HUES6 (cell line): ENCODE measurements at regions not wholly inside any gene's neighbourhood (a gene's known extent, or its start where the extent isn't known, plus 50 kb on each side); places are given as distances from the start of the nearest gene placed in this dataset.

ENCODE experiments used
- H3K27ac ChIP-seq: 2 replicates; pipeline ENCODE4 v1.7.0; 2013; ENCODE audit warnings: low read depth, mild to moderate bottlenecking, low read length, inconsistent platforms
- H3K27me3 ChIP-seq: 2 replicates; pipeline ENCODE4 v1.6.1; 2013; ENCODE audit warnings: low read length; ENCODE audit not compliant: control insufficient read depth, insufficient read depth
- H3K36me3 ChIP-seq: 2 replicates; pipeline ENCODE4 v1.6.1; 2013; ENCODE audit warnings: low read length; ENCODE audit not compliant: control insufficient read depth, insufficient read depth
- H3K4me1 ChIP-seq: 2 replicates; pipeline ENCODE4 v1.6.1; 2013; ENCODE audit warnings: low read length; ENCODE audit not compliant: control insufficient read depth, insufficient read depth
- H3K4me3 ChIP-seq: 2 replicates; pipeline ENCODE4 v1.5.1; 2013; ENCODE audit warnings: low read depth, low read length
- H3K9ac ChIP-seq: one replicate; pipeline ENCODE4 v1.6.1; 2013; ENCODE audit warnings: mild to moderate bottlenecking, low read length
- H3K9me3 ChIP-seq: 2 replicates; pipeline ENCODE4 v1.6.1; 2013; ENCODE audit warnings: low read depth, low read length; ENCODE audit not compliant: control insufficient read depth, insufficient read depth

- H3K4me1 ChIP-seq = no peaks in the 10 kb centered on the region
- no peaks in the 10 kb centered on the region for H3K27me3 ChIP-seq
- no peak overlapping the region for H3K27ac ChIP-seq
- no peak overlapping the region for H3K9ac ChIP-seq
- no peaks in the 10 kb centered on the region for H3K9me3 ChIP-seq
- no peak overlapping the region for H3K4me3 ChIP-seq
- H3K36me3 ChIP-seq = no peaks in the 10 kb centered on the region
Measured at GRCh38 chr1:172926070-172926469, 124.7 kb downstream of the TNFSF18 start.

GRCh38 chr1:172928412-172928811 is 122.3 kb downstream of the TNFSF18 start:
- Histone ChIP-seq H3K4me1 (no peaks in the 10 kb centered on the region), H3K36me3 (no peaks in the 10 kb centered on the region), H3K9me3 (no peaks in the 10 kb centered on the region; the same call in 1 of the 2 replicates), H3K27ac (no peak overlapping the region), H3K9ac (no peak overlapping the region), H3K4me3 (no peak overlapping the region), H3K27me3 (no peaks in the 10 kb centered on the region)

- Histone ChIP-seq H3K36me3 (no peaks in the 10 kb centered on the region), H3K9me3 (no peaks in the 10 kb centered on the region; the same call in 1 of the 2 replicates), H3K4me1 (peaks cover 4% of the 10 kb centered on the region), H3K27me3 (no peaks in the 10 kb centered on the region), H3K4me3 (no peak overlapping the region), H3K9ac (no peak overlapping the region), H3K27ac (no peak overlapping the region)
Measured at GRCh38 chr1:172929006-172929405, 121.7 kb downstream of the TNFSF18 start.

GRCh38 chr1:172930142-172930541 is 120.6 kb downstream of the TNFSF18 start:
- Histone ChIP-seq H3K4me3 (no peak overlapping the region), H3K27ac (no peak overlapping the region), H3K9me3 (no peaks in the 10 kb centered on the region; the same call in 1 of the 2 replicates), H3K4me1 (peaks cover 5% of the 10 kb centered on the region), H3K36me3 (no peaks in the 10 kb centered on the region), H3K9ac (no peak overlapping the region), H3K27me3 (no peaks in the 10 kb centered on the region)

- Histone ChIP-seq H3K9ac (no peak overlapping the region), H3K9me3 (no peaks in the 10 kb centered on the region; the same call in 1 of the 2 replicates), H3K36me3 (no peaks in the 10 kb centered on the region), H3K27me3 (no peaks in the 10 kb centered on the region), H3K4me3 (no peak overlapping the region), H3K27ac (no peak overlapping the region), H3K4me1 (peaks cover 5% of the 10 kb centered on the region)
Measured at GRCh38 chr1:172931340-172931739, 119.4 kb downstream of the TNFSF18 start.

- Histone ChIP-seq H3K4me1 (peaks cover 5% of the 10 kb centered on the region), H3K27me3 (no peaks in the 10 kb centered on the region), H3K36me3 (no peaks in the 10 kb centered on the region), H3K27ac (no peak overlapping the region), H3K4me3 (no peak overlapping the region), H3K9ac (no peak overlapping the region), H3K9me3 (no peaks in the 10 kb centered on the region; the same call in 1 of the 2 replicates)
Measured at GRCh38 chr1:172931761-172932160, 119.0 kb downstream of the TNFSF18 start.

- Histone ChIP-seq H3K4me3 (no peak overlapping the region), H3K4me1 (peaks cover 5% of the 10 kb centered on the region), H3K27ac (no peak overlapping the region)
Measured at GRCh38 chr1:172932981-172933380, 117.8 kb downstream of the TNFSF18 start.

GRCh38 chr1:172934417-172934762 is 116.4 kb downstream of the TNFSF18 start:
- Histone ChIP-seq H3K4me1 (peaks cover 5% of the 10 kb centered on the region), H3K9me3 (no peaks in the 10 kb centered on the region; the same call in 1 of the 2 replicates), H3K27ac (no peak overlapping the region), H3K9ac (no peak overlapping the region), H3K27me3 (no peaks in the 10 kb centered on the region), H3K36me3 (no peaks in the 10 kb centered on the region), H3K4me3 (no peak overlapping the region)

More at GRCh38 chr1:172932981-172933380, 117.8 kb downstream of the TNFSF18 start:
- Histone ChIP-seq H3K27me3 (no peaks in the 10 kb centered on the region), H3K9ac (no peak overlapping the region), H3K36me3 (no peaks in the 10 kb centered on the region), H3K9me3 (no peaks in the 10 kb centered on the region; the same call in 1 of the 2 replicates)

- Histone ChIP-seq H3K4me1 (peaks cover 5% of the 10 kb centered on the region), H3K27me3 (no peaks in the 10 kb centered on the region), H3K4me3 (no peak overlapping the region), H3K9me3 (no peaks in the 10 kb centered on the region; the same call in 1 of the 2 replicates), H3K9ac (no peak overlapping the region), H3K36me3 (no peaks in the 10 kb centered on the region), H3K27ac (no peak overlapping the region)
Measured at GRCh38 chr1:172935062-172935592, 115.6 kb downstream of the TNFSF18 start.

- Histone ChIP-seq H3K36me3 (no peaks in the 10 kb centered on the region), H3K4me3 (no peak overlapping the region), H3K9me3 (no peaks in the 10 kb centered on the region; the same call in 1 of the 2 replicates), H3K27me3 (no peaks in the 10 kb centered on the region), H3K4me1 (peaks cover 5% of the 10 kb centered on the region), H3K9ac (no peak overlapping the region), H3K27ac (no peak overlapping the region)
Measured at GRCh38 chr1:172936088-172936645, 114.6 kb downstream of the TNFSF18 start.

- H3K4me1 ChIP-seq = peaks cover 5% of the 10 kb centered on the region
- H3K27ac ChIP-seq = no peak overlapping the region
- H3K9ac ChIP-seq = no peak overlapping the region
- no peak overlapping the region for H3K4me3 ChIP-seq
- H3K27me3 ChIP-seq = no peaks in the 10 kb centered on the region
- H3K9me3 ChIP-seq = no peaks in the 10 kb centered on the region
- H3K36me3 ChIP-seq = no peaks in the 10 kb centered on the region
Measured at GRCh38 chr1:172938681-172939080, 112.1 kb downstream of the TNFSF18 start.
